ENCODE measurements at regions not wholly inside any gene's neighbourhood (a gene's known extent, or its start where the extent isn't known, plus 50 kb on each side); places are given as distances from the start of the nearest gene placed in this dataset.
"Not testable (repeated sequence)": the region's sequence is repeated elsewhere in the genome, so short reads cannot be mapped to it uniquely, and the experiment has no call there.

DNA sequence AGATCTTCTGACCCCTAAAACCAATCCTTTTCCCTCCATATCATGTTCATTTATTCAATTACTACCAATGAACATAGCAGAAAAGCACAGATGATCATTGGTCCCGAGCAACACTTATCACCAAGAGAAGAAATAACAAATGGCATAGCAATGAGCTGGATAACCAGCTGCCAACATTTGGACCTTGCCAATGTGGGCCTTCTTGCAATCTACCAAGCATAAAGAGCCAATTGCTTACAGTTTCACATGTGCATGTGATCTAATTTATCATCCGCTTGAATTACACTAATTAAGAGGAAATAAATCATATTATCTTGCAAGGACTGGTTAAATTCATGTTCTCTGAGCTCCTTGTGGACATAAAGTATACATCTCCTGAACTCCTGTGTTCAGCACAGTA is 134.8 kb upstream of the HMGA2 start:
- no peak for DNase-seq

DNA sequence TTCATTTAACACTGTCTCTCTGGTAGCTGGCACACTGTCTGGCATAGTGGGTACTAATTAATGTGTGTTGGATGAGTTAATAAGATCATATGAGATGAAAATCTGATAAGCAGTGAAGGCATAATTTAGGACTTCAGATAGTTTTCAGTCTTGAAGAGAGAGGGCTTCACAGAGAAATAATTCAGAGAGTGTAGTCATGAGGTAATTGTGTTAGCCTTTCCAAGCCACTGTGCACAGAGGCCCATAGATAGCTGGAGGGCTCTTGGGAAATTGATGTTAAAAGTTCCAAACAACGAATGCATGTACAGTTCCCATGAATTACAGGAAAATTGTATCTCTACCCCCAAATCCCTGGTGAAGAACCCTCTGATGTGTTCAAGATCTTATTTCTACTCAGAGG is 133.8 kb upstream of the HMGA2 start:
- DNase-seq, result no peak

GRCh38 chr12:65694130-65694529 is 130.2 kb upstream of the HMGA2 start:
- DNase-seq, result peak; percentile 47

GRCh38 chr12:65695113-65695865 is 129.0 kb upstream of the HMGA2 start:
- DNase-seq, result peak; percentile 41

- DNase-seq, result no peak
Measured at GRCh38 chr12:65696227-65696626, 128.1 kb upstream of the HMGA2 start.

- peak; percentile 76 for DNase-seq
Measured at GRCh38 chr12:65699251-65699650, 125.0 kb upstream of the HMGA2 start.

DNA sequence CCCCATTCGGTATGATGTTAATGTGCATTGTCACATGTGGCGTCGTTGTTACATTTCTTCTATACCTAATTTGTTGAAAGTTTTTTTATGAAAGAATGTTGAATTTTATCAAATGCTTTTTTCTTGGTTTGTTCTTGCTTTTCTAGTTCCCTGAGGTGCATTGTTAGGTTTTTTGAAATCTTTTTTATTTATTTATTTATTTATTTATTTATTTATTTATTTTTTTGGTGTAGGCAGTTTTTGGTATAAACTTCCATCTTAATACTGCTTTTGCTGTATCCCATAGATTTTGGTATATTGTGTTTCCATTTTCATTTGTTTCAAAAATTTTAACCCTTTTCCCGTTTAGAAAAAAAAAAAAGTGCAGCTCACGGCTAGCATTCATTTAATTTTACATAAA is 121.1 kb upstream of the HMGA2 start:
- no peak for DNase-seq

- no peak for DNase-seq
Measured at GRCh38 chr12:65705380-65705876, 118.9 kb upstream of the HMGA2 start.

- no peak for DNase-seq
Measured at GRCh38 chr12:65707051-65707450, 117.2 kb upstream of the HMGA2 start.

- no peak for DNase-seq
Measured at GRCh38 chr12:65712260-65713004, 111.9 kb upstream of the HMGA2 start.

DNA sequence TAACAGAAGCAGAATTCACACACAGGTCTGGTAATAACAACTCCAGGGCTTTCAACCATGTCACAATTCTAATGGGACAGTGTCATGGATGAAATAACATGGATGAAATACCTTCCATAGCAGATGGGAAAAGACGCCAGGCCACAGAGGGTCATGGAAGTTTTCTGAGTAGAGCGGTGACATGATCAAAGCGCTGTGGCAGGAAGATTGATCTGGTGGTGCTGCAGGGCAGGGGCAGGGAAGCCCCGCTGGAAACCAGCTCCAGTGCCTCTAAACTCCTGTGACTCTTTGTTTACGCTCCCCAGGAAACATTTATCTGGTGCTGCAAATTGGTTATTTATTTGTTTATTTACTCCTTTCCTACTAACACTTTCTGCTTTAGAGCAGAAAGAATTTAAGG is 108.3 kb upstream of the HMGA2 start:
- DNase-seq, result no peak

GRCh38 chr12:65720136-65721130 is 103.8 kb upstream of the HMGA2 start:
- no peak for DNase-seq

DNA sequence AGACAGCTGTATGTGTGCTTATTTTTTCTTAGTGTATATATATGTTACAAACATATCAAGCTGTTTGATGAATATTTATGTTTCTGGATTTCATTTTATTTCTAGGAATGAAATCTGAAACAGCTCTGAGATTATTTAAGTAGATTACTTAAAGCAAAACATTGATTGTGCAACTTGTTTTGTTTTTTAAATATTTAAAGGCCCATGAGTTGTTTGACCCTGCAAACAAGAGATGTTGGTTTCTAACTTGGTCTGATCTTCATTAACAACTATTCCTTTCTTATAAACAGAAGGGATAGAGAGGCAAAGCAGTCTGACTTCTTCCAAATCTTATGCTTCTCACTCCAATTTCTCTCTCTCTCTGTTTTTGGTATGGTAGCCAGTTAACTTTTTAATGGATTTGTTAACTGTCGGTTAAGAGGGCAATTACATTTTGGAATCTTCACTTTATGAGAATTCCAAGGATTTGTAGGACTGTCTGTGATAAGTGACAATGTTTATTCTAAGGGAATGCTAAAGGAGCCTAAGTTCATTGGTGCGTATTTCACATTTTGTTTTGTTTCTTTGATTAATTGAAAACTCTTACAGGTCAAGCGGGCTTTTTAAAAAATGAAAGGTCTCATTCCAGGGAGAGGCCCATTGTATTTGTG is 102.6 kb upstream of the HMGA2 start:
- DNase-seq, result no peak

GRCh38 chr12:65725376-65725775 is 98.9 kb upstream of the HMGA2 start:
- no peak for DNase-seq

DNA sequence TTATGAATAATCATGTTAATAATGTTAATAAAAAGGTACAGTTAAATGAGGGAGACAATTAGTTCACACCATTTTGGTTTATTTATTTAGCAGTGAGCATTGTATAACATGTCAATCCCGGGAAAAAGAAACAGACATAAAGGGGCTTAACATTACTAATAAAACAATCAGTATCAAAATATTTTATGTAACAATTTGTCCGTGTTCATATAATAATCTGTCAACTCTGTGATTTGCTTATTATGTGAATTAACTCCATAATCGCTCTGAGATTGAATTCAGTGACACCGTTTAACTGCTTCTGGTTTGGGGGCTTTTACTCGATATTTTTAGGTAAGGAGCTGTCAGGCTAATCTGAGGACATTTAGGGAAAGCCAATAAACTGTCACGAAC is 95.8 kb upstream of the HMGA2 start:
- DNase-seq, result no peak

GRCh38 chr12:65728848-65729793 is 95.2 kb upstream of the HMGA2 start:
- no peak for DNase-seq

DNA sequence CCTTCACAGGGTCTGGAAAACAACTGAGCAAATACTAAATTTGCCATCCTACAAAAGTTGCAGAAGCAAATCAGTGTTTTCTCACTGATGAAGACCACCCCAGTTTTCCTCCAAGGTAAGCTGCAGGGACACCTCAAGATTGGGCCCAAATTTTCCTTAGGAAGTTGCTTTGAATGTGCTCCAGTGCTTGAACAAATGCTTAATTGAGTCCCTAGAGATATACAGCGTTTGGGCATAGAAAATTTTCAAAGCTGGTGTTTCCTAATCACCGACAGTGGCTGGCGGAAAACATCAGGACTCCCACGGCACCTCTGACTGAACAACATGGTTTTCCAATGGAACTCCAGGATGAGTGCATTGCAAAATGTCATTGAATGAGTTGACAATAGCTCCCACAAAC is 92.5 kb upstream of the HMGA2 start:
- no peak for DNase-seq

- not testable (repeated sequence) for DNase-seq
Measured at GRCh38 chr12:65733643-65734042, 90.6 kb upstream of the HMGA2 start.

GRCh38 chr12:65734226-65734625 is 90.1 kb upstream of the HMGA2 start:
- DNase-seq, result no peak

DNA sequence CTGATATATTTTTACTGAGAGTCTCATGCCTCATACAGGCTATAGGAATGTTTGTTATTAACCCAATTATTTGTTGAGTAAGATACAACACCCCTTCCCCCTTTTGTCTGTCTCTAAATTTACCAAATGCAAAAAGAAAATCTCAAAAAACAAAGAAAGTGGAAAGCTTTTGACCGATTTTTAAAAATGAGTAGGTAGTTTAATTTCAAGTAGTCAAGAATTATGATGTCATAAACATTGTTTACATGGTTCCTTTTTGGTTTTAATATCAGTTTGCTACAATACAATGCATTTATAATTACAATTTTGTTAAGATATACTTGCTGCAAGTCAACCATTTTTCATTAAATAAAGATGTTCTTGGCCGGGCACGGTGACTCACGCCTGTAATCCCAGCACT is 84.7 kb upstream of the HMGA2 start:
- DNase-seq, result no peak

GRCh38 chr12:65740506-65740872 is 83.8 kb upstream of the HMGA2 start:
- no peak for DNase-seq

Measured in MV-4-11 (cell line).